Osteoblast (primary cell): ENCODE measurements at regions not wholly inside any gene's neighbourhood (a gene's known extent, or its start where the extent isn't known, plus 50 kb on each side); places are given as distances from the start of the nearest gene placed in this dataset.

Experiments
- DNase-seq: peaks from one replicate; pipeline ENCODE4 v3.0.0; 2011; ENCODE audit warnings: low spot score, mixed read lengths; ENCODE audit not compliant: insufficient read length; ENCODE audit errors: missing footprints
- H2AFZ ChIP-seq: 2 replicates; pipeline ENCODE4 v1.6.0; 2011; ENCODE audit warnings: mild to moderate bottlenecking, low read length
- H3K27ac ChIP-seq: 2 replicates; pipeline ENCODE4 v1.5.1; 2011; ENCODE audit warnings: mild to moderate bottlenecking, low read depth, low read length, moderate library complexity
- H3K27me3 ChIP-seq: 2 replicates; pipeline ENCODE4 v1.6.0; 2012; ENCODE audit warnings: mild to moderate bottlenecking, control low read depth, inconsistent platforms, low read length, moderate library complexity; ENCODE audit not compliant: insufficient read depth
- H3K36me3 ChIP-seq: 2 replicates; pipeline ENCODE4 v1.5.1; 2011; ENCODE audit warnings: mild to moderate bottlenecking, low read length, control low read depth, moderate library complexity; ENCODE audit not compliant: insufficient read depth
- H3K4me1 ChIP-seq: 2 replicates; pipeline ENCODE4 v1.5.1; 2011; ENCODE audit warnings: mild to moderate bottlenecking, low read length, control low read depth, moderate library complexity; ENCODE audit not compliant: insufficient read depth
- H3K4me2 ChIP-seq: 2 replicates; pipeline ENCODE4 v1.6.0; 2011; ENCODE audit warnings: mild to moderate bottlenecking, low read length; ENCODE audit not compliant: insufficient read depth
- H3K4me3 ChIP-seq: fragments of 200-600 bp; sonication (generic); 3 replicates; pipeline ENCODE4 v1.5.1; 2012; ENCODE audit warnings: mild to moderate bottlenecking, low read length, inconsistent platforms; ENCODE audit not compliant: insufficient read depth
- H3K79me2 ChIP-seq: 2 replicates; pipeline ENCODE4 v1.6.0; 2012; ENCODE audit warnings: mild to moderate bottlenecking, low read length, control low read depth, inconsistent platforms; ENCODE audit not compliant: insufficient read depth
- H3K9me3 ChIP-seq: 2 replicates; pipeline ENCODE4 v1.5.1; 2011; ENCODE audit warnings: low read depth, low read length, control low read depth
- H4K20me1 ChIP-seq: 2 replicates; pipeline ENCODE4 v1.6.0; 2012; ENCODE audit warnings: mild to moderate bottlenecking, low read length, control low read depth; ENCODE audit not compliant: insufficient read depth
- CTCF ChIP-seq: IDR thresholded peaks from 2 replicates; pipeline ENCODE4 v1.5.1; 2011; ENCODE audit warnings: mild to moderate bottlenecking, low read depth, low read length, moderate library complexity; ENCODE audit errors: extremely low read depth

GRCh38 chr3:118108769-118109168 lies 925.9 kb downstream of the IGSF11 start:
- no peak for TF ChIP-seq CTCF
- Histone ChIP-seq H3K27me3 (no peaks in the 10 kb centered on the region), H3K36me3 (no peaks in the 10 kb centered on the region), H3K9me3 (no peaks in the 10 kb centered on the region), H3K4me1 (no peaks in the 10 kb centered on the region), H3K27ac (no peak overlapping the region), H3K4me2 (no peak overlapping the region), H4K20me1 (no peaks in the 10 kb centered on the region), H3K79me2 (no peaks in the 10 kb centered on the region), H3K4me3 (no peak overlapping the region), H2AFZ (no peak overlapping the region)
- no peak for DNase-seq

- H3K27ac ChIP-seq = no peak overlapping the region
- no peak overlapping the region for H2AFZ ChIP-seq
- no peaks in the 10 kb centered on the region for H3K36me3 ChIP-seq
- H3K27me3 ChIP-seq = no peaks in the 10 kb centered on the region
- H3K4me3 ChIP-seq = no peak overlapping the region
- no peaks in the 10 kb centered on the region for H3K4me1 ChIP-seq
- no peaks in the 10 kb centered on the region for H4K20me1 ChIP-seq
- no peaks in the 10 kb centered on the region for H3K9me3 ChIP-seq
- no peak overlapping the region for H3K4me2 ChIP-seq
- no peaks in the 10 kb centered on the region for H3K79me2 ChIP-seq
- TF ChIP-seq CTCF = no peak
- DNase-seq = no peak
Measured at GRCh38 chr3:118110211-118110610, 924.4 kb downstream of the IGSF11 start.

- H4K20me1 ChIP-seq = no peaks in the 10 kb centered on the region
- no peak for TF ChIP-seq CTCF
- DNase-seq = no peak
- no peak overlapping the region for H3K4me2 ChIP-seq
- H3K4me1 ChIP-seq = no peaks in the 10 kb centered on the region
- no peaks in the 10 kb centered on the region for H3K9me3 ChIP-seq
- no peak overlapping the region for H2AFZ ChIP-seq
- H3K27me3 ChIP-seq = no peaks in the 10 kb centered on the region
- no peak overlapping the region for H3K4me3 ChIP-seq
- H3K36me3 ChIP-seq = no peaks in the 10 kb centered on the region
- no peak overlapping the region for H3K27ac ChIP-seq
- no peaks in the 10 kb centered on the region for H3K79me2 ChIP-seq
Measured at GRCh38 chr3:118116991-118117390, 917.7 kb downstream of the IGSF11 start.

- H3K4me2 ChIP-seq = no peak overlapping the region
- no peaks in the 10 kb centered on the region for H3K27me3 ChIP-seq
- TF ChIP-seq CTCF = no peak
- H4K20me1 ChIP-seq = no peaks in the 10 kb centered on the region
- H3K4me1 ChIP-seq = no peaks in the 10 kb centered on the region
- no peaks in the 10 kb centered on the region for H3K79me2 ChIP-seq
- H2AFZ ChIP-seq = no peak overlapping the region
- H3K9me3 ChIP-seq = no peaks in the 10 kb centered on the region
- DNase-seq = no peak
- H3K27ac ChIP-seq = no peak overlapping the region
- no peaks in the 10 kb centered on the region for H3K36me3 ChIP-seq
- H3K4me3 ChIP-seq = no peak overlapping the region
Measured at GRCh38 chr3:118126751-118127150, 907.9 kb downstream of the IGSF11 start.
